Neural crest cell (in vitro differentiated cells): ENCODE measurements at regions not wholly inside any gene's neighbourhood (a gene's known extent, or its start where the extent isn't known, plus 50 kb on each side); places are given as distances from the start of the nearest gene placed in this dataset.

Source experiments
- DNase-seq: peaks from one replicate; pipeline ENCODE4 v3.0.0; 2021; ENCODE audit warnings: low read depth, mixed read lengths, low spot score
- H3K27ac Mint-ChIP-seq: one replicate; pipeline ENCODE4 v1.8.0; 2021; ENCODE audit warnings: mild to moderate bottlenecking, mixed read lengths; ENCODE audit not compliant: unreplicated experiment
- H3K27me3 Mint-ChIP-seq: 2 replicates; pipeline ENCODE4 v1.8.0; 2021; ENCODE audit warnings: low read depth, mild to moderate bottlenecking, mixed read lengths
- H3K36me3 Mint-ChIP-seq: 2 replicates; pipeline ENCODE4 v1.8.0; 2021; ENCODE audit warnings: low read depth, mild to moderate bottlenecking, mixed read lengths
- H3K4me1 Mint-ChIP-seq: 2 replicates; pipeline ENCODE4 v1.8.0; 2021; ENCODE audit warnings: mixed read lengths
- H3K4me3 Mint-ChIP-seq: one replicate; pipeline ENCODE4 v1.8.0; 2021; ENCODE audit warnings: mild to moderate bottlenecking, mixed read lengths
- H3K9me3 Mint-ChIP-seq: 2 replicates; pipeline ENCODE4 v1.8.0; 2021; ENCODE audit warnings: mixed read lengths
- CTCF ChIP-seq: fragments of 200-600 bp; sonication (generic); conservative IDR thresholded peaks from 2 replicates; pipeline ENCODE4 v1.5.0; 2021; ENCODE audit warnings: antibody characterized with exemption, mild to moderate bottlenecking

- Mint-ChIP-seq H3K9me3 (peaks cover 4% of the 10 kb centered on the region), H3K27ac (no peak overlapping the region), H3K4me1 (peaks cover 3% of the 10 kb centered on the region), H3K36me3 (no peaks in the 10 kb centered on the region), H3K27me3 (peaks cover 5% of the 10 kb centered on the region), H3K4me3 (no peak overlapping the region)
- no peak for TF ChIP-seq CTCF
- no peak for DNase-seq
These were observed 107.4 kb upstream of the NDUFV2 start for GRCh38 chr18:8995096-8995495.

- no peak for DNase-seq
- Mint-ChIP-seq H3K4me1 (peaks cover 3% of the 10 kb centered on the region), H3K36me3 (no peaks in the 10 kb centered on the region), H3K4me3 (no peak overlapping the region), H3K9me3 (peaks cover 4% of the 10 kb centered on the region), H3K27me3 (peaks cover 5% of the 10 kb centered on the region), H3K27ac (no peak overlapping the region)
- no peak for TF ChIP-seq CTCF
These were observed 105.6 kb upstream of the NDUFV2 start for GRCh38 chr18:8996771-8997432.

- Mint-ChIP-seq H3K27me3 (peaks cover 5% of the 10 kb centered on the region), H3K4me3 (no peak overlapping the region), H3K4me1 (peaks cover 3% of the 10 kb centered on the region), H3K9me3 (peaks cover 4% of the 10 kb centered on the region), H3K36me3 (no peaks in the 10 kb centered on the region), H3K27ac (no peak overlapping the region)
- no peak for DNase-seq
- TF ChIP-seq CTCF = no peak
These were observed 104.9 kb upstream of the NDUFV2 start for GRCh38 chr18:8997634-8998033.

GRCh38 chr18:8998481-8999217 lies 103.8 kb upstream of the NDUFV2 start:
- Mint-ChIP-seq H3K36me3 (no peaks in the 10 kb centered on the region), H3K9me3 (peaks cover 11% of the 10 kb centered on the region), H3K27ac (no peak overlapping the region), H3K4me1 (peaks cover 3% of the 10 kb centered on the region), H3K4me3 (no peak overlapping the region), H3K27me3 (peaks cover 5% of the 10 kb centered on the region)
- TF ChIP-seq CTCF = no peak
- DNase-seq = no peak

- no peak overlapping the region for H3K27ac Mint-ChIP-seq
- H3K4me1 Mint-ChIP-seq = peaks cover 3% of the 10 kb centered on the region
- H3K9me3 Mint-ChIP-seq = peaks cover 11% of the 10 kb centered on the region
These were observed 102.6 kb upstream of the NDUFV2 start for GRCh38 chr18:8999872-9000271.

More at GRCh38 chr18:8999872-9000271, 102.6 kb upstream of the NDUFV2 start:
- H3K4me3 Mint-ChIP-seq = no peak overlapping the region
- H3K27me3 Mint-ChIP-seq = peaks cover 5% of the 10 kb centered on the region
- no peak for TF ChIP-seq CTCF
- DNase-seq = no peak
- no peaks in the 10 kb centered on the region for H3K36me3 Mint-ChIP-seq
